22Rv1 (cell line): ENCODE measurements at regions not wholly inside any gene's neighbourhood (a gene's known extent, or its start where the extent isn't known, plus 50 kb on each side); places are given as distances from the start of the nearest gene placed in this dataset.

ENCODE experiments used
- ZFX ChIP-seq: fragments of 450-650 bp; IDR thresholded peaks from 2 replicates; pipeline ENCODE4 v1.6.1; 2017; ENCODE audit warnings: antibody characterized with exemption, borderline replicate concordance
- TF ChIP-seq, protein P1 (sequence below): fragments of 450-650 bp; IDR thresholded peaks from 2 replicates; pipeline ENCODE4 v1.5.1; 2017; ENCODE audit warnings: mild to moderate bottlenecking

DNA sequence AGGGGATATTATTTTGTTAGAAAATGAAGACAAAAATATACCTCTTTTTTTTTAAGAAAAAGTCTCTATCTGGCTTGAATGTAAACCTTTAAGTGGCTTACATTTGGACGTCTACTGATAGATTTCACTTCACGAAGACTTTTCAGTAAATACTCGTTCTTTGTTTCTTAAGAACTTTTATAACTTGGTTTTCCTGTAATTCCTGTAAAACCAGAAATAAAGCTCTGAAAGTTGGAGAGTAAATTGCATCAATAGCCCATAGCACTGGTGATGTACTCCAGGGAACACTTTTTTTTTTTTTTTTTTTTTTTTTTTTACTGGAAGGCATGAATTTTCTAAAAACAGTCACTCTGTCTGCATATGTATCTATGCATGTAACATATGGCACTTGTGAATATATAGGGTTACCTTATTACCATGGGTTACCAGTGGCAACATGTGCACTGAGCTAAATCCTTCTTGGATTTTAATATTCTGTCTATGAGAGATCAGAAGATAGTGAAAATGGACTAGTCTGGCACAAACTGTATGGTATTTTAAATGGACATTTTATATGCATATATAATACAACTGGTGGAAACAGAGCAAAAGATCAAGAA, 309.2 kb upstream of the TCF4 start:
- TF ChIP-seq, protein P1, sequence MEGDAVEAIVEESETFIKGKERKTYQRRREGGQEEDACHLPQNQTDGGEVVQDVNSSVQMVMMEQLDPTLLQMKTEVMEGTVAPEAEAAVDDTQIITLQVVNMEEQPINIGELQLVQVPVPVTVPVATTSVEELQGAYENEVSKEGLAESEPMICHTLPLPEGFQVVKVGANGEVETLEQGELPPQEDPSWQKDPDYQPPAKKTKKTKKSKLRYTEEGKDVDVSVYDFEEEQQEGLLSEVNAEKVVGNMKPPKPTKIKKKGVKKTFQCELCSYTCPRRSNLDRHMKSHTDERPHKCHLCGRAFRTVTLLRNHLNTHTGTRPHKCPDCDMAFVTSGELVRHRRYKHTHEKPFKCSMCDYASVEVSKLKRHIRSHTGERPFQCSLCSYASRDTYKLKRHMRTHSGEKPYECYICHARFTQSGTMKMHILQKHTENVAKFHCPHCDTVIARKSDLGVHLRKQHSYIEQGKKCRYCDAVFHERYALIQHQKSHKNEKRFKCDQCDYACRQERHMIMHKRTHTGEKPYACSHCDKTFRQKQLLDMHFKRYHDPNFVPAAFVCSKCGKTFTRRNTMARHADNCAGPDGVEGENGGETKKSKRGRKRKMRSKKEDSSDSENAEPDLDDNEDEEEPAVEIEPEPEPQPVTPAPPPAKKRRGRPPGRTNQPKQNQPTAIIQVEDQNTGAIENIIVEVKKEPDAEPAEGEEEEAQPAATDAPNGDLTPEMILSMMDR, result no peak
- TF ChIP-seq ZFX, result no peak
